ENCODE measurements at regions not wholly inside any gene's neighbourhood (a gene's known extent, or its start where the extent isn't known, plus 50 kb on each side); places are given as distances from the start of the nearest gene placed in this dataset.

- Histone ChIP-seq H3K36me3 (ENCODE audit: control insufficient read depth, insufficient read depth, low read length) (no peaks in the 10 kb centered on the region), H3K9me3 (ENCODE audit: control insufficient read depth, low read depth, low read length) (no peaks in the 10 kb centered on the region), H3K4me1 (ENCODE audit: control insufficient read depth, insufficient read depth, low read length) (no peaks in the 10 kb centered on the region), H3K4me3 (ENCODE audit: low read length) (no peak overlapping the region), H3K27ac (ENCODE audit: low read length) (no peak overlapping the region), H3K27me3 (ENCODE audit: control insufficient read depth, insufficient read depth, low read length) (no peaks in the 10 kb centered on the region)
- whole genome bisulfite sequencing (ENCODE audit: insufficient coverage, low lambda C conversion rate), result no CpG with 5 or more reads among the region's 7 CpGs
- no peak for DNase-seq
Observed at GRCh38 chrX:10047133-10047532, 80.0 kb downstream of the CLDN34 start.

GRCh38 chrX:10047631-10048030 lies 80.5 kb downstream of the CLDN34 start:
- DNase-seq, result no peak
- Histone ChIP-seq H3K9me3 (ENCODE audit: control insufficient read depth, low read depth, low read length) (no peaks in the 10 kb centered on the region), H3K27me3 (ENCODE audit: control insufficient read depth, insufficient read depth, low read length) (no peaks in the 10 kb centered on the region), H3K27ac (ENCODE audit: low read length) (no peak overlapping the region), H3K4me3 (ENCODE audit: low read length) (no peak overlapping the region), H3K4me1 (ENCODE audit: control insufficient read depth, insufficient read depth, low read length) (no peaks in the 10 kb centered on the region), H3K36me3 (ENCODE audit: control insufficient read depth, insufficient read depth, low read length) (no peaks in the 10 kb centered on the region)
- WGBS (ENCODE audit: insufficient coverage, low lambda C conversion rate), result no CpG with 5 or more reads among the region's 6 CpGs

GRCh38 chrX:10048076-10048475 lies 80.9 kb downstream of the CLDN34 start:
- Histone ChIP-seq H3K27me3 (ENCODE audit: control insufficient read depth, insufficient read depth, low read length) (no peaks in the 10 kb centered on the region), H3K27ac (ENCODE audit: low read length) (no peak overlapping the region), H3K4me3 (ENCODE audit: low read length) (no peak overlapping the region), H3K36me3 (ENCODE audit: control insufficient read depth, insufficient read depth, low read length) (no peaks in the 10 kb centered on the region), H3K9me3 (ENCODE audit: control insufficient read depth, low read depth, low read length) (no peaks in the 10 kb centered on the region), H3K4me1 (ENCODE audit: control insufficient read depth, insufficient read depth, low read length) (no peaks in the 10 kb centered on the region)
- no peak for DNase-seq
- no CpG with 5 or more reads among the region's 10 CpGs for WGBS (ENCODE audit: insufficient coverage, low lambda C conversion rate)

- Histone ChIP-seq H3K9me3 (ENCODE audit: control insufficient read depth, low read depth, low read length) (no peaks in the 10 kb centered on the region), H3K36me3 (ENCODE audit: control insufficient read depth, insufficient read depth, low read length) (no peaks in the 10 kb centered on the region), H3K4me1 (ENCODE audit: control insufficient read depth, insufficient read depth, low read length) (no peaks in the 10 kb centered on the region), H3K27me3 (ENCODE audit: control insufficient read depth, insufficient read depth, low read length) (no peaks in the 10 kb centered on the region), H3K4me3 (ENCODE audit: low read length) (no peak overlapping the region), H3K27ac (ENCODE audit: low read length) (no peak overlapping the region)
- no peak for DNase-seq
- no CpG with 5 or more reads among the region's 8 CpGs for WGBS (ENCODE audit: insufficient coverage, low lambda C conversion rate)
Observed at GRCh38 chrX:10048707-10049106, 81.5 kb downstream of the CLDN34 start.

GRCh38 chrX:10049236-10049635 lies 82.1 kb downstream of the CLDN34 start:
- Histone ChIP-seq H3K27ac (ENCODE audit: low read length) (no peak overlapping the region), H3K4me1 (ENCODE audit: control insufficient read depth, insufficient read depth, low read length) (no peaks in the 10 kb centered on the region), H3K27me3 (ENCODE audit: control insufficient read depth, insufficient read depth, low read length) (no peaks in the 10 kb centered on the region), H3K9me3 (ENCODE audit: control insufficient read depth, low read depth, low read length) (no peaks in the 10 kb centered on the region), H3K36me3 (ENCODE audit: control insufficient read depth, insufficient read depth, low read length) (no peaks in the 10 kb centered on the region), H3K4me3 (ENCODE audit: low read length) (no peak overlapping the region)
- DNase-seq, result no peak
- no CpG with 5 or more reads among the region's 3 CpGs for WGBS (ENCODE audit: insufficient coverage, low lambda C conversion rate)

GRCh38 chrX:10050481-10050880 lies 83.3 kb downstream of the CLDN34 start:
- DNase-seq, result no peak
- Histone ChIP-seq H3K4me1 (ENCODE audit: control insufficient read depth, insufficient read depth, low read length) (no peaks in the 10 kb centered on the region), H3K4me3 (ENCODE audit: low read length) (no peak overlapping the region), H3K9me3 (ENCODE audit: control insufficient read depth, low read depth, low read length) (no peaks in the 10 kb centered on the region), H3K36me3 (ENCODE audit: control insufficient read depth, insufficient read depth, low read length) (no peaks in the 10 kb centered on the region), H3K27me3 (ENCODE audit: control insufficient read depth, insufficient read depth, low read length) (no peaks in the 10 kb centered on the region), H3K27ac (ENCODE audit: low read length) (no peak overlapping the region)
- WGBS (ENCODE audit: insufficient coverage, low lambda C conversion rate), result 80% methylated on average over 1 of the region's 5 CpGs

GRCh38 chrX:10051866-10052480 lies 84.8 kb downstream of the CLDN34 start:
- Histone ChIP-seq H3K9me3 (ENCODE audit: control insufficient read depth, low read depth, low read length) (no peaks in the 10 kb centered on the region), H3K36me3 (ENCODE audit: control insufficient read depth, insufficient read depth, low read length) (no peaks in the 10 kb centered on the region), H3K27me3 (ENCODE audit: control insufficient read depth, insufficient read depth, low read length) (no peaks in the 10 kb centered on the region), H3K4me1 (ENCODE audit: control insufficient read depth, insufficient read depth, low read length) (no peaks in the 10 kb centered on the region), H3K27ac (ENCODE audit: low read length) (no peak overlapping the region), H3K4me3 (ENCODE audit: low read length) (no peak overlapping the region)
- WGBS (ENCODE audit: insufficient coverage, low lambda C conversion rate), result no CpG with 5 or more reads among the region's 5 CpGs
- no peak for DNase-seq

- no peaks in the 10 kb centered on the region for H3K9me3 ChIP-seq (ENCODE audit: control insufficient read depth, low read depth, low read length)
- H3K36me3 ChIP-seq (ENCODE audit: control insufficient read depth, insufficient read depth, low read length), result no peaks in the 10 kb centered on the region
- H3K27ac ChIP-seq (ENCODE audit: low read length), result no peak overlapping the region
- no peak for DNase-seq
- no peaks in the 10 kb centered on the region for H3K27me3 ChIP-seq (ENCODE audit: control insufficient read depth, insufficient read depth, low read length)
- no peaks in the 10 kb centered on the region for H3K4me1 ChIP-seq (ENCODE audit: control insufficient read depth, insufficient read depth, low read length)
- H3K4me3 ChIP-seq (ENCODE audit: low read length), result no peak overlapping the region
- no CpG with 5 or more reads among the region's 5 CpGs for WGBS (ENCODE audit: insufficient coverage, low lambda C conversion rate)
Observed at GRCh38 chrX:10052906-10053625, 85.9 kb downstream of the CLDN34 start.

- H3K4me1 ChIP-seq (ENCODE audit: control insufficient read depth, insufficient read depth, low read length), result no peaks in the 10 kb centered on the region
- H3K9me3 ChIP-seq (ENCODE audit: control insufficient read depth, low read depth, low read length), result no peaks in the 10 kb centered on the region
- no peak overlapping the region for H3K4me3 ChIP-seq (ENCODE audit: low read length)
- H3K27me3 ChIP-seq (ENCODE audit: control insufficient read depth, insufficient read depth, low read length), result no peaks in the 10 kb centered on the region
- DNase-seq, result no peak
- no peaks in the 10 kb centered on the region for H3K36me3 ChIP-seq (ENCODE audit: control insufficient read depth, insufficient read depth, low read length)
- H3K27ac ChIP-seq (ENCODE audit: low read length), result no peak overlapping the region
- no CpG with 5 or more reads among the region's 8 CpGs for WGBS (ENCODE audit: insufficient coverage, low lambda C conversion rate)
Observed at GRCh38 chrX:10054396-10054795, 87.2 kb downstream of the CLDN34 start.

- H3K27me3 ChIP-seq (ENCODE audit: control insufficient read depth, insufficient read depth, low read length), result no peaks in the 10 kb centered on the region
- H3K9me3 ChIP-seq (ENCODE audit: control insufficient read depth, low read depth, low read length), result no peaks in the 10 kb centered on the region
- DNase-seq, result no peak
- WGBS (ENCODE audit: insufficient coverage, low lambda C conversion rate), result no CpG with 5 or more reads among the region's 8 CpGs
- no peak overlapping the region for H3K27ac ChIP-seq (ENCODE audit: low read length)
- no peak overlapping the region for H3K4me3 ChIP-seq (ENCODE audit: low read length)
- H3K4me1 ChIP-seq (ENCODE audit: control insufficient read depth, insufficient read depth, low read length), result no peaks in the 10 kb centered on the region
- no peaks in the 10 kb centered on the region for H3K36me3 ChIP-seq (ENCODE audit: control insufficient read depth, insufficient read depth, low read length)
Observed at GRCh38 chrX:10055430-10055829, 88.3 kb downstream of the CLDN34 start.

- Histone ChIP-seq H3K4me3 (ENCODE audit: low read length) (no peak overlapping the region), H3K36me3 (ENCODE audit: control insufficient read depth, insufficient read depth, low read length) (peaks cover under 1% of the 10 kb centered on the region), H3K27me3 (ENCODE audit: control insufficient read depth, insufficient read depth, low read length) (no peaks in the 10 kb centered on the region), H3K27ac (ENCODE audit: low read length) (no peak overlapping the region), H3K9me3 (ENCODE audit: control insufficient read depth, low read depth, low read length) (no peaks in the 10 kb centered on the region), H3K4me1 (ENCODE audit: control insufficient read depth, insufficient read depth, low read length) (no peaks in the 10 kb centered on the region)
- no peak for DNase-seq
- WGBS (ENCODE audit: insufficient coverage, low lambda C conversion rate), result no CpG with 5 or more reads among the region's 4 CpGs
Observed at GRCh38 chrX:10062352-10062751, 94.4 kb upstream of the CLCN4 start.

All from large intestine (tissue), 3 donors.